Activated CD8-positive, alpha-beta memory T cell treated with anti-CD3 and anti-CD28 coated beads, Interleukin-2, amount 10 ng/mL, durations not matched to agents 7 days and 5 days (primary cell): ENCODE measurements at regions not wholly inside any gene's neighbourhood (a gene's known extent, or its start where the extent isn't known, plus 50 kb on each side); places are given as distances from the start of the nearest gene placed in this dataset.
"Not testable (repeated sequence)": the region's sequence is repeated elsewhere in the genome, so short reads cannot be mapped to it uniquely, and the experiment has no call there.

Experiments
- ATAC-seq: fragments of 150-1000 bp; cut with Tn5 transposase; one replicate; pipeline ENCODE4 v1.10.0; 2021; ENCODE audit warnings: moderate library complexity
- CTCF ChIA-PET: fragments of 350-600 bp; sonication (Branson Sonifier 250); formaldehyde crosslinking; loops from one replicate; lab custom pipeline; 2021; ENCODE audit warnings: antibody characterized with exemption; lab: Charles Lee
- DNase-seq: peaks from one replicate; pipeline ENCODE4 v3.0.0-alpha.2; 2020
- H3K27ac Mint-ChIP-seq: one replicate; pipeline ENCODE4 v1.8.0; 2021; ENCODE audit warnings: mild to moderate bottlenecking, mixed read lengths
- H3K27me3 Mint-ChIP-seq: one replicate; pipeline ENCODE4 v1.8.0; 2021; ENCODE audit warnings: mixed read lengths
- H3K36me3 Mint-ChIP-seq: one replicate; pipeline ENCODE4 v1.8.0; 2021; ENCODE audit warnings: mild to moderate bottlenecking, mixed read lengths
- H3K4me1 Mint-ChIP-seq: one replicate; pipeline ENCODE4 v1.8.0; 2021; ENCODE audit warnings: mixed read lengths
- H3K4me3 Mint-ChIP-seq: one replicate; pipeline ENCODE4 v1.8.0; 2021; ENCODE audit warnings: mild to moderate bottlenecking, moderate library complexity, mixed read lengths
- H3K9me3 Mint-ChIP-seq: one replicate; pipeline ENCODE4 v1.8.0; 2022; ENCODE audit warnings: low read depth, mixed read lengths

DNA sequence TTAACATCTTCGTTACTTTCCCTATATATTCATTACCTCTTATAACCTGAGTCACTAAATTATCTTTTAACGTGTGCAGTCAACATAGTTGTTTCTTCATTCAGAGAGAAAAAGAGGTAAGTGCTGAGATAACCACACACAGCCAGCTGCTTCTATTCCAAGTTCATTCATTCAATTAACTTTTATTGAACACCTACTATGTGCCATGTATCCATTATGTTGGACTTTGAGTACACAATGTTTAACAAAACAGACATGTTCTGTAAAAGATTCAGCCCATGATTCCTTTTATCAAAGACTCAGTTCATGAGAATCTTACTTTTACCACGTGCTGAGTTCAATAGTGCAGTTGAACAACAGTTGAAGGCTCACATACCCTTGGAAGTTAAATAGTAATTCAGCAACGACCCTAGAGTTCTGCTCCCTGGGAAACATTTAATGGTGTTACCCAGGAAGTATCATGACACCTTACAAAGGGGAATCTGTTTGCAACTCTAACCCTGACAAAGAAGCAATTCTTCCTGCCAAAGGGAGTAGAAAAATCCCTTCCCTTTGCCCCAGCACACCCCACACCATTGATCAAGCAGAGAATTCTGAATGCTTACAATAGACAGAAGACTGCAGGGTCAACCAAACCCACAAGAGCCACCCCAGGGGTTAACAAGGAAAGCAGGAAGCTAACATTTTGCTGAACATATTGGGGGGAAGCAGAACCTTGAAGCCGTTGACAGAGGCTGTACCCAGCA is 595.8 kb downstream of the STK39 start:
- no peaks in the 10 kb centered on the region for H3K36me3 Mint-ChIP-seq
- DNase-seq (no peak), ATAC-seq (no peak)
- H3K4me1 Mint-ChIP-seq, result no peaks in the 10 kb centered on the region
- H3K27ac Mint-ChIP-seq, result no peak overlapping the region
- CTCF ChIA-PET, result no interaction called here
- no peaks in the 10 kb centered on the region for H3K27me3 Mint-ChIP-seq
- H3K9me3 Mint-ChIP-seq, result no peaks in the 10 kb centered on the region
- no peak overlapping the region for H3K4me3 Mint-ChIP-seq

DNA sequence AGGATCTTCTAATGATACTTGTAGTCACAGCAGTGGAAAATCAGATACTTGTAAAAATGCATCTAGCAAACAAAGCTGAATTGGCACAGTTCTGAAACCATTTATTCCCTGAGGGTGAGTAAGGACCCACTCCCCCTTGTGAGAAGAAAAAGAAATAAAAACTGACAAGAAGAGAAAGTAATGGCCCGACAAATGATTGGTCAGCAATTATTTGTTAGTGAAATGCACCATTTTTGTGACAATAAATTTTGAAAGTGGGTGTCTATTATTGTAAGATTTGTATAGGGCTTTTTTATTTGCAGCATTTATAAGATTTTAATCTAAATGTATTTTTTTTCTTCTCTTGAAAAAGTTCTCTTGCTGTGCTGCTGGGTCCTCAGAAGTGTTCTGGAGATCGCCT is 600.8 kb downstream of the STK39 start:
- ATAC-seq (no peak), DNase-seq (no peak)
- no peak overlapping the region for H3K27ac Mint-ChIP-seq
- H3K36me3 Mint-ChIP-seq, result no peaks in the 10 kb centered on the region
- H3K4me3 Mint-ChIP-seq, result no peak overlapping the region
- CTCF ChIA-PET, result interaction anchor here (0.6 kb wide), 1 partner anchor 392 kb away, joined by 3 read pairs; no protein-coding TSS in a partner anchor
- H3K4me1 Mint-ChIP-seq, result no peaks in the 10 kb centered on the region
- H3K27me3 Mint-ChIP-seq, result no peaks in the 10 kb centered on the region
- no peaks in the 10 kb centered on the region for H3K9me3 Mint-ChIP-seq

DNA sequence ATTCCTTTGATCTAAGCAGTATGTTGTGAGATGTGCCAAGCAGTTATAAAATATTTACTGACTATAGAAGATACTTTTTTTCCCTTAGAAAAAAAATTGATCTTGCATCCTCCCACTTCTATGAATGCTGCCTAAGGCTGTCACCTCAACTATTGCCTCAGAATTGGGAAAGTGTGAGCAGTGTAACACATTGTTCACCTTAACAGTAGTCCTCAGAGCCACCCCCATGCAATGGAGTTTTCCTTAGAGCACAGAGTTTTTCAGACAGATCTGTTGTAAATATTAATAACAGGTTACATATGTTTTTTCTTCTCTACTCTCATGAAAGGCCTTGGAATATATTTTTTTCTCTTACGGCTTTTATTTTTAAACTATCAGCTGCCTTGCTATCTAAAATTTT is 607.3 kb downstream of the STK39 start:
- H3K27me3 Mint-ChIP-seq, result no peaks in the 10 kb centered on the region
- no peaks in the 10 kb centered on the region for H3K4me1 Mint-ChIP-seq
- H3K36me3 Mint-ChIP-seq, result no peaks in the 10 kb centered on the region
- CTCF ChIA-PET, result no interaction called here
- H3K4me3 Mint-ChIP-seq, result no peak overlapping the region
- H3K9me3 Mint-ChIP-seq, result no peaks in the 10 kb centered on the region
- DNase-seq (no peak), ATAC-seq (no peak)
- H3K27ac Mint-ChIP-seq, result no peak overlapping the region

DNA sequence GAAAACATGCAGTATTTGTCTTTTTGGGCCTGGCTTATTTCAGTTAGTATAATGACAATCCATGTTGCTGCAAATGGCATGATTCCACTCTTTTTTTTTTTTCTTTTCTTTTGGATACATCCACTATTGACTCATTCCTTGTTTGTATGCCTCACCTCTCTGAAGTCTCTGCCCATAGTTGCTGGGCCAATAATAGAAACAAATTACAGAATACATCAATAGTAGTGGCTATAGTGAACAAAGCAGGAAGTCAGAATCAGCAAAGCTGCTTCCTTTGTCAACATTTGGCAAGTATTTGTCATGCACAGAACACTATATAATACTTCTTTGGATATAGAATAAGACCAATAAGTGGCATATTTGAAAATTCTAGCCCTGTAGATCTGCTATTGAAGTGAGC is 609.7 kb downstream of the STK39 start:
- no peaks in the 10 kb centered on the region for H3K4me1 Mint-ChIP-seq
- no peak for DNase-seq
- H3K36me3 Mint-ChIP-seq, result no peaks in the 10 kb centered on the region
- no peak overlapping the region for H3K4me3 Mint-ChIP-seq
- no peak for ATAC-seq
- CTCF ChIA-PET, result no interaction called here
- H3K27me3 Mint-ChIP-seq, result no peaks in the 10 kb centered on the region
- no peak overlapping the region for H3K27ac Mint-ChIP-seq
- no peaks in the 10 kb centered on the region for H3K9me3 Mint-ChIP-seq

DNA sequence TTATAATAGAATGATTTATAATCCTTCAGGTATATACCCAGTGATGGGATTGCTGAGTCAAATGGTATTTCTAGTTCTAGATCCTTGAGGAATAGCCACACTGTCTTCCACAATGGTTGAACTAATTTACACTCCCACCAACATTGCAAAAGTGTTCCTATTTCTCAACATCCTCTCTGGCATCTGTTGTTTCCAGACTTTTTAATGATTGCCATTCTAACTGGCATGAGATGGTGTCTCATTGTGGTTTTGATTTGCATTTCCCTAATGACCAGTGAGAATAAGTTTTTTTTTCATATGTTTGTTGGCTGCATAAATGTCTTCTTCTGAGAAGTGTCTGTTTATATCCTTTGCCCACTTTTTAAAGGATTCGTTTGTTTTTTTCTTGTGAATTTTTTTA is 615.1 kb downstream of the STK39 start:
- CTCF ChIA-PET, H3K4me1 Mint-ChIP-seq, H3K4me3 Mint-ChIP-seq, H3K27me3 Mint-ChIP-seq, H3K9me3 Mint-ChIP-seq, H3K27ac Mint-ChIP-seq, DNase-seq, ATAC-seq, H3K36me3 Mint-ChIP-seq: not testable (repeated sequence)

DNA sequence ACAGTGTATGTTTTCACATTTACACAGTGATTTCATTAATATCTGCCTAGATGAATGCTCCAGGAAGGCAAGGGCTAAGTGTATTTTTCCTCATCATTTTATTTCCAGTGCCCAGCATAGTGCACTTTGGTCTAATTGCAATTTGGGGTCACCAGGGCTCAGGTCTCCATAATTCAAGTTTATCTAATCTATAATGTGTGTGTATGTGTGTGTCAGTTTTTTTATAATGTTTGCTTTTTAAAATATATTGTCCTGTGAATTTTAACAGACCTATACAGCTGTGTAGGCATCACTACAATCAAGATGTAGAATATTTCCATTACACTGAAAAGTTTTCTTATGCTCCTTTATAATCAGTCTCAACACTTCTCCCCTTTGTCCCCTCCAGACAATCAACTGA is 620.4 kb downstream of the STK39 start:
- no peaks in the 10 kb centered on the region for H3K4me1 Mint-ChIP-seq
- H3K4me3 Mint-ChIP-seq, result no peak overlapping the region
- no peak overlapping the region for H3K27ac Mint-ChIP-seq
- no peak for ATAC-seq
- H3K27me3 Mint-ChIP-seq, result no peaks in the 10 kb centered on the region
- no peaks in the 10 kb centered on the region for H3K9me3 Mint-ChIP-seq
- H3K36me3 Mint-ChIP-seq, result no peaks in the 10 kb centered on the region
- CTCF ChIA-PET, result no interaction called here
- DNase-seq, result no peak

DNA sequence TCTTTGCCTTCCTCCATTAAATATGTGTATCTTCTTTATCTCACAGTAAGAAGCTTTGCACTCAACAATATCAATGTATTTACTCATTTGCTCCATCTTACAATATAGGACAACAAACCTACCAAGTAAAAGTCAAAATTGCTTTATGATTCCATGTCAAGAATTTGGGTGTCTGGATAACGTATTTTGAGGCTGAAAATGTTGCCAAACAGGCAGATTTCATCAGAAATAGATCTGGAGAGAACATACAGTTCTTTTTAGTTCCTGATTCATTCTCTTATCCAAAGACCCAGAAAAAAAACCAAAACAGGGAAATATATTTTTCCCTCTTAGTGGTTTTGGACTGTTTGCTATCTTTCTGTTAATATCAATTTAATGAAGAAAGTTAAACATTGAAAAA is 621.1 kb downstream of the STK39 start:
- Mint-ChIP-seq H3K36me3 (no peaks in the 10 kb centered on the region), H3K9me3 (peaks cover 3% of the 10 kb centered on the region), H3K4me1 (no peaks in the 10 kb centered on the region), H3K27ac (no peak overlapping the region), H3K4me3 (no peak overlapping the region), H3K27me3 (no peaks in the 10 kb centered on the region)
- CTCF ChIA-PET, result no interaction called here
- DNase-seq, result no peak
- no peak for ATAC-seq

DNA sequence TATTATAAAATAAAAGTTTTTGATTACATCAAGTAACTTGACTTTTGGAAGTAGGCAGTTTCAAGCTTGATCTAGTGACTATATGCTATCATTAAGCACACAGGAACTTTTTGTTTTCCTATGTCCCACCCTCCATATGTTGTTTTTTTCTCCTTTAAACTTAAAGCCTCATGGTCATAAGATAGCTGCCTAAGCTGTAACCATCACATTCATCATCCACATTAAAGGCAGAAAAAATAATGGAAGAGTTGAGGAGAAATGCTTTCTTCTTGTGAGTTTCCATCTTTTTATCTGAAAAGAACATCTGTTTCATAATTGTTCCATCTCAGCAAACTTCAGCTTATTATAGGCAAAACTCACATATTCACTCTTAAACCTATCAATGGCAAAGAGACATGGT is 630.4 kb downstream of the STK39 start:
- ATAC-seq (no peak), DNase-seq (no peak)
- H3K27ac Mint-ChIP-seq, result no peak overlapping the region
- no peaks in the 10 kb centered on the region for H3K36me3 Mint-ChIP-seq
- peaks cover 3% of the 10 kb centered on the region for H3K9me3 Mint-ChIP-seq
- CTCF ChIA-PET, result no interaction called here
- H3K27me3 Mint-ChIP-seq, result no peaks in the 10 kb centered on the region
- no peak overlapping the region for H3K4me3 Mint-ChIP-seq
- no peaks in the 10 kb centered on the region for H3K4me1 Mint-ChIP-seq

DNA sequence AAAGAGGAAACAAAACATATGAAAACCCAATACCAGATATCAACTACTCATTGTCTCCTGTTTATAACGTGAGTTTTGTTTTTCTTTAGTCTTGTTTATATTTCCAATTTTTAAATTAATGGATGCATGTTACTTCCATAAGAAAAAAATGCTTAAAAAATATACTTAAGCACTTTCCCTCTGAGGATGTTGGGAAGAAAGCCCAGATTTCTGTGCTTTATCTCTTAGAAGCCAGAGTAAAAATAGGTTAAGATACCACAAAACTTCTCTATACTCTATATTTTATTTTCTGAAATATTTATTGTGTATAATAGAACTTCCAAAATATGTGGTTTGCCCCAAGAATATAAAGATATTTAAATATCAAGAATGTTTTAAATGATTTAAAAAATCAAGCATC is 633.9 kb downstream of the STK39 start:
- Mint-ChIP-seq H3K36me3 (no peaks in the 10 kb centered on the region), H3K9me3 (no peaks in the 10 kb centered on the region), H3K27me3 (no peaks in the 10 kb centered on the region), H3K4me1 (no peaks in the 10 kb centered on the region), H3K4me3 (no peak overlapping the region), H3K27ac (no peak overlapping the region)
- CTCF ChIA-PET, result no interaction called here
- no peak for ATAC-seq
- no peak for DNase-seq

DNA sequence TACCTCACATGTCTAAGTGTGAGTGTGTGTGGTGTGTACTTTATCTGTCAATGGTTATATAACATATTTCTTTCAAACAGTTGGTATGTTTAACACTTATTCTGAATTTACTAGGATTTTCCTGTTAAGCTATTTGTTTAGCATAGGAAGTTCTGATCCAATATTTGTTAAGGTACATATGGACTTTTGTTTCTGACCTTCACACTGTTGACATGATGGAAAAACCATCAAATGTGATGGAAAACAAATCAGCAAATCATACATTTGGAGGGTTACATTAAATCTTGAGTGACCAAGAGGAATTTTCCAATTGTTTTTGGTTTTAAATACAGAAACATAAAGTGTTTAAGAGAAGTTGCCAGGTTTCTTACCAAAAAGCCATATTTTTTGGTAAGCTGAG is 638.9 kb downstream of the STK39 start:
- no peaks in the 10 kb centered on the region for H3K9me3 Mint-ChIP-seq
- H3K27ac Mint-ChIP-seq, result no peak overlapping the region
- CTCF ChIA-PET, result no interaction called here
- ATAC-seq, result no peak
- no peak overlapping the region for H3K4me3 Mint-ChIP-seq
- H3K4me1 Mint-ChIP-seq, result no peaks in the 10 kb centered on the region
- DNase-seq, result no peak
- H3K27me3 Mint-ChIP-seq, result no peaks in the 10 kb centered on the region
- H3K36me3 Mint-ChIP-seq, result no peaks in the 10 kb centered on the region

DNA sequence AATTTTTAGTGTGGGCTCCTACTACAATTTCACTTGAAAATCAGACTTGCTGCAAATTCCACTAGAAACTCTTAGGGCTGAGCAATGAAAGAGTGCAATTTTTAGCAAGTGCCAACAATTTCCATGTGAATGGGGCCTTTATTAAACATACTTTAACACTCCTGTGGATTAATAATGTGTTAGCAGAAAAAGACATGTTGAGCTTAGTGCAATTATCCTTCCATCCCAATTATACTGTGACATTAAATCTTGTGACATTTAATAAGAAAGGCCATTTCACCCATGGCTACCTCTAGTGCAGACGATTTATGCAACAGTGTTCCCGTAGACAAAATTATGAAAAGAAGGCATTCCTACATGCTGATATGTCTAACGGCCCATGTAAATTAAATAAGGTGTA is 639.7 kb downstream of the STK39 start:
- Mint-ChIP-seq H3K9me3 (no peaks in the 10 kb centered on the region), H3K27ac (no peak overlapping the region), H3K4me3 (no peak overlapping the region), H3K36me3 (no peaks in the 10 kb centered on the region), H3K4me1 (no peaks in the 10 kb centered on the region), H3K27me3 (no peaks in the 10 kb centered on the region)
- CTCF ChIA-PET, result no interaction called here
- no peak for ATAC-seq
- DNase-seq, result no peak

DNA sequence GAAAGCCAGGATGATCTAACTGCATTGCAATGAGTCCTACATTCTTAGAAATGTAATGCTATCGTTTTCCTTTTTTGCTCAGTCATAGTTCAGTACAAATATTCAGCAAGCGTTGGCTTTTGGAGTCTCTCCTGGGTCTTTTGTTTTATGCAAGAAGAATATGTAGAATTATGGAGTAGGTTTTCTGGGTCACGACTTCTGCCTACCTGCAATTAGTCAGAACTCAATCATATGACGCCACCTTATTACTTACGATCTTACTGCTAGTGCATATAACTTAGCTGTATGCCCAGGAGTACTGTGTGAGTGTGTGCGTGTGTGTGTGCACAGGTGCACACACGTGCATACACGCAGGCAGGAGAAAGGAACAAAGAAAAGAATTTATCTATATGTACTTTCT is 640.2 kb downstream of the STK39 start:
- DNase-seq (no peak), ATAC-seq (no peak)
- Mint-ChIP-seq H3K9me3 (no peaks in the 10 kb centered on the region), H3K4me3 (no peak overlapping the region), H3K36me3 (no peaks in the 10 kb centered on the region), H3K27me3 (no peaks in the 10 kb centered on the region), H3K4me1 (no peaks in the 10 kb centered on the region), H3K27ac (no peak overlapping the region)
- CTCF ChIA-PET, result no interaction called here

DNA sequence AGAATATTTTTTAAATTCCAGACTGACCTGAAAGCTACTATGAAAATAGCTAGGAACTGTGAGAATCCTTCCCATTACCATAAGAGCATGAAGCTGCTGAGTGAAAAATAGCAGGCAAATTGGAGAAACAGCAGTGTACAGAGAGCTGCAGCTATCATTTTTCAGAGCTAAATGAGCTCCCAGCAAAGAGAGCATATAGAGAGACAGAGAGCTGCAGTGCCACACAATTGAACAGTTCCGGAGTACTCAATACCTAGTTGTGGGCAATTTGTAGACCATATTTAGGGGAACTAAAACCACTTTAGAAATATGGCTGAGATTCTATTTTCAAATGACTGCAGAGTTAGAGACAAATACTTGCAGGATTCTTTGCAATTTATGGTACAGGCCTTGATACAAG is 645.3 kb downstream of the STK39 start:
- Mint-ChIP-seq H3K27me3 (no peaks in the 10 kb centered on the region), H3K9me3 (no peaks in the 10 kb centered on the region), H3K4me1 (no peaks in the 10 kb centered on the region), H3K36me3 (no peaks in the 10 kb centered on the region), H3K4me3 (no peak overlapping the region), H3K27ac (no peak overlapping the region)
- CTCF ChIA-PET, result no interaction called here
- DNase-seq (no peak), ATAC-seq (no peak)

DNA sequence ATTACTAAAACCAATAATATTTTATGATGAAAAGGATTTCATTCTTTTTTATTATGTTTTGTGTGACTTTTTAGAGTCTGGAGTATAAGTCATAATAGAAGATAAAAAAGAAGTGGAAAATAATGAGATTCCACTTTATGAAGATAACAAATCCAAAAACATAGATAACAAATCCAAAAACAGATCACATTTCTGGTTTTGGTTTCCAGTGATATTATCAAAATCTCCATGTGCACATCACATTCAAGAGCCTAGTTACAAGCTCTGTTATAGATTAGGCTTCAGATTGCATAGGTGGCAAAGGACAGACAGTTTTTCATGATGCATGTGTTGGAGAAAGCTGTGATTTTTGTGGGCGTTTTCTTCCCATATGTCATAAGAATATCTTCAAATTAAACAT is 648.2 kb downstream of the STK39 start:
- CTCF ChIA-PET, result no interaction called here
- H3K4me1 Mint-ChIP-seq, result no peaks in the 10 kb centered on the region

More for the DNA sequence above, 648.2 kb downstream of the STK39 start:
- Mint-ChIP-seq H3K27me3 (no peaks in the 10 kb centered on the region), H3K9me3 (no peaks in the 10 kb centered on the region), H3K27ac (no peak overlapping the region), H3K4me3 (no peak overlapping the region), H3K36me3 (no peaks in the 10 kb centered on the region)
- no peak for DNase-seq
- ATAC-seq, result no peak
